CD4-positive, alpha-beta T cell treated with Interleukin-4 for 1 hour (primary cell): ENCODE measurements at regions not wholly inside any gene's neighbourhood (a gene's known extent, or its start where the extent isn't known, plus 50 kb on each side); places are given as distances from the start of the nearest gene placed in this dataset.

Experiments used
- DNase-seq, 2 donors: peaks; one replicate each; pipeline ENCODE4 v3.0.0-alpha.2; 2020 to 2022

DNA sequence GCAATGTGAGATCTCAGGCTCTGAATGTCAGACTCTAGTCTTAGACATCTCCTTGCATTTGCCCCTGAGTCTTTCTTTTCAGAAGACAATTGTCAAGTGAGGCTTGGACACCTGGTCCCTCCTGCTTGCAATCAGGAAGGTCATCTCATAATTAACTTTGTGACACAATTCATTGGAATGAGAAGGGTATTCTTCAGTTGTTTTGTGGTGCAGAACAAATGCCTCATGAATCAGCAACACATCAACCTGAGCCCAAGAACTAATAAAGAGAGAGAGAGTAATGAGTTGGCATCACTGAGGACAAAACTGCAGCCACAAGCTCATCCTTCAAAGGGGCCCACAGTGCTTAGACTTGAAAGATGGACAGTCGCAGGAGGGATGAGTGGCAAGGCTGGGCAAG is 375.8 kb downstream of the INSC start:
- no peak for DNase-seq

DNA sequence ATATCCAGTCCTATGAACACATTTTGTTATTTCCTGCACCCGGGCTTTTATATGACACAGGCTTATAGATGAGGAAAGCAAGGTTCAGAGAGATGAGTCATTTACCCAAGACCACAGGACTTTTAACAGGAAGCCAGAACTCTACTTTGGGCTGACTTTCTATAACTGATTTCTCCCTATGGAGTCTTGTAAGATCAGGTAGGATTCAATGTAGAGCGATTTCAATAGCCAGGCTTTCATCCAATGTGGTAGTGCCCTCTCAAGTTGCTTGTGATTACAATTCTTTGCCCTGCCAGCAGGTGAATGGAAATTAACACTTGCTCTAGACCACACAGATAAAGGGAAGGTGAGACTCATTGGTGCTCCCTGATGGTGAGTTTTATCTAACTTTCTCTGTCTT is 378.3 kb downstream of the INSC start:
- DNase-seq = no peak

DNA sequence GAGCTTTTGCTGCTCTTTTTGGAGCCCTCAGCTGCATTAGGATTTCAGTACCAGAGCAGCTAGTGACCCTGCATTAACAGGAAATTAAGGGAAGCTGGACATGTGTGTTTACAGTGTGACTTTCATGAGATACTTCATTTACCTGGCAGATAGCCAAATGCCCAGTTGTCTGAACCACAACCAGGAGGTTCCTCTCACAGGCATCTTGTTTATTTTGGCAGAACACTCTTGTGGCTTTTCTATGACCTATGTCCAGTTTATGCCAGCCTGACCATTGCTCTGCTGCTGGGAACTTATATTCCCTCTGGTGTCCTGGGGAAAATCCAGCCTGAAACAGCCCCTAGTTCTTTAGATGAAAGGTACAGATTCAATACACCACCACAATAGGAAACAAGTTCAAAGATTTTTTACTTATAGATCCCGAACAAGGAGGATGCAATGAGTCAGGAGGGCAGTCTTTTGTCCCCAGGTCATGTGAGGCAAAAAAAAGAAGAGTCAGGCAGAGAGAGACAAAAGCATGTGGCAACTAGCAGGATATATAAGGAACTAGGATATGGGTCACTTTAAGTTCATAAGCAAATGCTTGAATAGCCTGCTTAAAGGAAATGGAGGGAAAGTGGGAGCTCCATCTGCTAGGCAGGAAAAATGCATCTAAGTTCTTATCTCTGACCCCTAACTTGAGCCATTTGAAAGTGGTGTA is 379.3 kb downstream of the INSC start:
- DNase-seq = no peak

DNA sequence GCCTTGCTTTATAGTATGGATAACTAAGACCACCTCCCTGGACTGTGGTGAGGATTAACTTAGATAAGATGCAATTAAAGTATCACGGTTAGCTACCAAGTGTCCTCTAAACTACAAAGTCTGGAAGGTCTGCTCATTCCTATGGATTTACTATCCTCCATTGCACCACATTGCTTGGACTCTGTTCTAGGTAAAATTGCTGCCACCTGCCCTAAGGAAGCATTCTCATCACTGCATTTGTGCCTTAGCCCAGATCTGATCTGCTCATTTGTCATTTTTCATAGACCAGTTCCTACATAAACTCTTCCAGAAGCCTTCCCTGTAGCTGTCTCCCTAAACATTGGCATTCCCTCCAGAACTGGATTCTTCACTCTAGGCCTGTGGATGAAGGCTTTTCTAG is 380.0 kb downstream of the INSC start:
- no peak for DNase-seq

DNA sequence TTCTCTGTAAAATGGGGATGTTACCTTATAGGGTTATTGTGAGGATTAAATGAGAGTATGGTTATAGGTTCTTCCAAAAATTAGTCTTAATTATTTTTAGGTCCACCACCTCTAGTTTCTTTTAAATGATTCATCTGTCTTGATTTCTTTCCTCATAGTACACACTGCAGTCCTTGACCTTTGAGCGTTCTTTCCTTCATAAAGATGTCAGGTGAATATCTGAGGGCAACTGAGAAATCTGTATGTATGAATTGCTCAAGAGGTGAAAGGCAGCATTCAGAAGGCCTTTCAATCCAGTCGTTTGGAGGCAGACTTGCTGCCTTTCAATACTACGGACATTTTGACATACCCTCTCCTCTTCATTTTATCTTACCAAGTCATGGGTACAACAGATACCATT is 380.7 kb downstream of the INSC start:
- no peak for DNase-seq

DNA sequence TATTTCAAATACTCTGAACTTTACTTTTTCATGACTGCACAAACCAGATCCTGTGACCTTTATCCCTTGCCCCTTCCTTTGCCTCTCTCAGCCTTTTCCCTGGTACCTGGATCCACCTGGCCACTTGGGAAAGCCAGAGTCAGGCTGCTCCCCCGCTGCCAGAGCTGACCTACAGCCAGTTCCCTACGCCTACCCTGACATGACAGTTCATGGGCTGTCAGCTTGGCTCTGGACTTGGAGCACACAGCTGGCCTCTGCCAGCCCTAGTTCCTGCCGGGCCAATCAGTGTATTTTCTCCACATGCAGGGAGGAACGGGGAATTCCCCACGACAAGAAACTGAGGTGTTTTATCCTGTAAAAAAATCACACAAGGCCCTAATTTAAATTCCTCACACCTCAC is 382.6 kb downstream of the INSC start:
- DNase-seq = no peak

DNA sequence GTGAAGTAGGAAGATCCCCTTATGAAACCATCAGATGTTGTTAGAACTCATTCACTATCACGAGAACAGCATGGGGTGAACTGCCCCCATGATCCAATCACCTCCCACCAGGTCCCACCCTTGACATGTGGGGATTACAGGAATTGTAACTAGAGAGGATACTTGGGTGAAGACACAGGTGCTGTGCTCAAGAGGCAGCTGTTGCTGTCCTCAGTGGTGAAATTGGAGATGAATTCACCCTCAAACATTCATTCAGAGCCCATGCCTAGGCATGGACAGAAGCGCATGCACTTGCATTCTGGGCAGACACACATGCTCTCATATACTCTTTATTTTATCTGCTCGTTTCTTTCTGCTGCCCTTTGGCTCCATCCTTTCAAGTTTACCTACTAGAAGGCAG is 385.0 kb downstream of the INSC start:
- DNase-seq = no peak

DNA sequence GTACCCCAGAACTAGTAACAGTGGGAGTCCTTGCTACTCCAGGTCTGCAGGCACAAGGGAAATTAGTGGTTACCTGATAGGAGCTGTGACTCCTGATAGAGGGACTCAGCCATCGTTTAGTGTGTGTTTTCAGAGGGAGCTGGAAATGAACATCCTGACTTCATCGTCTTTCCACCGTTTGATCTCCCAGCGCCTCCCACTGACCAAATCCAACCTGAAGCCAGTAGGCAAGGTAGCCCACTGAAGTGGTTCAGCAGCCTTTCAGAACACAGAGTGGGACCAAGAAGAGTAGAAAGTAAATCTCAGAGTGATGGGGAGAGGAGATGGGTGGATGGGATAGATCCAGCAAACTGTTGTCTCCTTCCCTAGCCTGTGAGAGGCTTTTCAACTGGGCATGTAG is 385.9 kb downstream of the INSC start:
- DNase-seq = no peak

DNA sequence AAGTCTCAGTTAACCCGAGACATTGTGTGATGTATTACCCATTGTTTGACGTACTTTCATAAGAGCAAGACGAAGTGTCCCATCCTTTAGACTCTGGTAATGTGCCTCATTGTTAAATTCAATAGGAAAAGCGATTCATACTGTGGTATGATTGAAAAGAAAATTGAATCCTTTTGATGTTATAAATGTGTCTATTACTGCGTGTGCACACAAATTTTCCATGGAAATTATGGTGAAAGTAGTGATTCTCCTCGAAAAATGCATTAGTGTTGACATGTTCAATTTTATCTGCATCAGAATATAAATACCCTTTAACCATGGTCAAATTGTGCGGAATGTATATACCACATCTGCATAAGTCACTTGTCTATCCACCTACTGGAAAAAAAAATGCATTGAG is 386.8 kb downstream of the INSC start:
- no peak for DNase-seq

DNA sequence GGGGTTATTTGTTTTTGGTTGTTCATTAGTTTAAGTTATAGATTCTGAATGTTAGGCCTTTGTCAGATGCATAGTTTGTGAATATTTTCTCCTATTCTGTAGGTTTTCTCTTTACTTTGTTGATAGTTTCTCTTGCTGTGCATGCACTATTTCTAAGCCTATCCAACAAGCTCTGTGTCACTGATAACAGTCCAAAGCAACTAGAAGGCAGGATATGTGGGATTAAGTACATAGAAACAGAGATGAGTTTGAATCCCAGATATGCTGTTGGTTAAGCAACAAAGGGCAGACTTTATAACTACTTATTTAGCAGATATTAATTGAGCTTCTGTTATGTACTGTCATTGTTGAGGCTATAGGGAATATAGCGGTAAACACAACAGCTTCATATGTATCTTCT is 390.4 kb downstream of the INSC start:
- no peak for DNase-seq

DNA sequence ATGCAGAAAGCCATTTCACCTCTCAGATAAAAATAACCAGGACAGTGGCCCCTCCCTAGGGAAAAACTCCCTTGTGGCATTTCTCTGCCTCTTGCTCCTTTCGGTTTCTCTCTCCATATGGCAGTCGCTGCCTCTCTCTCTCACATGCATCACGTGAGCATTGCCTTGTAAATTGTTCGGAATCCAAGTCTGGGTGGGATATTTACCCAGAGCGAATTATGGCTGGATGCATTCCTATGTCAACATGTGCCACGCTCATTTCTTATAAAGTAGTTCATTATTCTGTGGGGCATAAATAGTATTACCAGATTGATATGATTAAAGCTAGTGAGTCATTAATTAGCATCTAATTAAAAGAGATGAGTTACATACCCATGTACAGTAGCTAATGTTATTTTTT is 392.9 kb downstream of the INSC start:
- DNase-seq = no peak

DNA sequence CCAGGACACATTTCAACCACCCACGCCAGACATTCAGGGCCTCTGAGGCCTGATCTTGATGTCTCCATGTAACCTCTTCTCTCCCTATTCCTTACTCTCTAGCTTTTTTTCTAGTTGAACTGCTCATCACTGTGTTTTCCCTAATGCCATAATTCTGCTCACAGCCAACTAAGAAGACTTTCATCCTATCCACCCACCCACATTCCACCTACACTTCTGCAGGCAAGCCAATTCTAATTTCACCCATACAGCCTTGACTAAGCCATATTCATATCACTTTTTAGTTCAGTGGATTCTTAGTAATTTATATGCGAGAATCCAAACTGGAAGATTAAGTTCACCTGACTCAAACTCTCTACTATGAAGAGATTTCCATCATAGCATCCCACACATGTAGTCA is 394.4 kb downstream of the INSC start:
- no peak for DNase-seq

DNA sequence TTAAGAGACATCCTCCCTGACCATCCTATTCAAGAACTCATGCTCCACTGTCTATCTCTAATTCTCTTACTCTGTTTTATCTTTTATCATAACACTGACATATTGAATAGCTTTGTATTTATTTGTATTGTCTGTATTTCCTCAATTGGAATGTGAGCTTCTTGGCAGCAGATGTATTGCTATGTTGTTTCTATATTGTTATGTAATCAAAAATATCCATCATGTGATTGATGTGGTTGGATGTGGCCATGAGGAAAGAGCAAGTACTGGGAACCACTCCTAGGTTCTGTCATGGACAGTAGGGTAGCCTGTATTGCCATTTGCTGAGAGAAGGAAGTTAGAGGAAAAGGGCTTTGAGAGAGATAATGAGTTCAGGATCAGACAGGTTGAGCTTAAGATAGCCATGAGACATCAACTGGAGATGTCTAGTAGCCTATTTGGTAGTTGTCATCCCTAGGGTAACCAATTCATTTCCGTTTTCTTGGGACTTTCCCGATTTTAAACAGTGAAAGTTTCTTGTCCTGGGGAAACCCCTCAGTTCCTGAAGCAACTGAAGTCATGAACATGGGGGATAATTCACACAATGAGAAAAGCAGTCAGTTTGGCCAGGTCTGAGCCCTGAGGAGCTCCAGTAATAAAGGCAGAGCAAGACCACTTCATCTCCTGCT is 404.5 kb downstream of the INSC start:
- no peak for DNase-seq

DNA sequence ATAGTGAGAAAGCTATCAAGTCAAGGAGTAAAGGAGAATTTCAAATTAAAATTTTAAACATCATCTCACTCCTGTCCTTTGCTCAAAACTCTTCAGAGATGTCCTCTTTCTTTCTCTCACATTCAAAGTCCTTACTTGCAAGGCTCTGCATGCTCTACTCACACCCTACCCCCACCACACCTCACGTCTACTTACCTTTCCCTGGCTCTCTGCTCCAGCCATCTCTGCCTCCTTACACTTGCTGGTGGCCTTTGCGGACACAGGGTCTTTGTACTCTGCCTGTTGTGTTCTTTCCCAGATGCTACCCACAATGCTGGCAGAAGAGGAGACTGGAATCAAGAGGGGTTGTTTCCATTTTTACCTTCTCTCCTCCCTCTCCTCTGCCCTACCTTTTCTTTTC is 405.2 kb downstream of the INSC start:
- no peak for DNase-seq

DNA sequence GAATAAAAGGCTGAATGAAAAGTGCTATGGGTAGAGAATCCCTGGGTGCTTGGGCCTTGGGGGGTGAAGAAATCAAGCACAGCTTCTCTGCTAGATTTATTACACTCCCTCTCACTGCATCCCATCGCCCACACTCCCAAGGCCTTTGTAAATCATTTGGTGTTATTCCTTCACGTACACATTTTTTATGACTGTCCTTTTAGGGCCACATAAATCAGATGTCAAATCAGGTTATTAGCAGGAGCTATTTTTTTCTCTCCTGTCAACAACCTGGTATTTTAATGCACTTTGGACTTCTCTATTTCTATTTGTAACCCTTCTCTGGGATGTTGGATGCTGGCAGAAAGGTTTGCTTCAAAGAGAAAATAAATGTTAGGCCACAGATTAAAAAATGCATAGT is 408.8 kb downstream of the INSC start:
- DNase-seq = no peak

DNA sequence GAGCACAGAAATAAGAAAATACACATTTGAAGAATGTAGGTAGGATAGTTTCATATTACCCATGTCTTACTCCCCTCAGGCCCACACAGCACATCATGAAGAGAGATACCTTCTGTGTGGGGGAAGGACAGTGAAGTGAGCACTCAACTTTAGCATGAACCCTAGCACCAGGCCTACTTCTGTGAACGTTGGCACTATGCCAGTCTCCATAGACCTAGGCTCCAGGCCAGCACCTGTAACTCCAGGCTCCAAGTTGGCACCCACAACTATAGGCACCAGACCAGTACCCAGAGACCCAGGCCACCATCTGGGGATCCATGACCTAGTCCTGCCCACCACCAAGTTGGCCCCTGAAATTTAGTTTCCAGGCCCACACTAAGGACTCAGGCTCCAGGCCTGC is 410.9 kb downstream of the INSC start:
- DNase-seq = no peak

DNA sequence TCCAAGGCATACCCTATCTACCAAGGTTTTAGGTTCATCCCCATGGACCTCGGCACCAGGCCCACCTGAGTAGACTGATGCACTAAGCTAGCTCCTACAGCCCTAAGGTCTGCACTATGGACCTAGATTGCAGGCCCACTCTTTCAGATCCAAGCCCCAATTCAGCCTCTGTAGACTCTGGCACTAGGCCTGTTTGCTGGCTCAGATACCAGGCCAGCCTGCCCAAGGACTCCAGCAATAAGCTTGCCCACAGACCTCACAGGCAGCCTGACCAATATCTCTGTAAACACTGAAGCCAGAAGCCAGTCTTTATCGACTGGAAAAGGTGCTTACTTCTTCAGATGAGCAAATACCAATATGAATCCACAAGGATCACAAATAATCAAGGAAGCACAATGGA is 411.3 kb downstream of the INSC start:
- DNase-seq = no peak

DNA sequence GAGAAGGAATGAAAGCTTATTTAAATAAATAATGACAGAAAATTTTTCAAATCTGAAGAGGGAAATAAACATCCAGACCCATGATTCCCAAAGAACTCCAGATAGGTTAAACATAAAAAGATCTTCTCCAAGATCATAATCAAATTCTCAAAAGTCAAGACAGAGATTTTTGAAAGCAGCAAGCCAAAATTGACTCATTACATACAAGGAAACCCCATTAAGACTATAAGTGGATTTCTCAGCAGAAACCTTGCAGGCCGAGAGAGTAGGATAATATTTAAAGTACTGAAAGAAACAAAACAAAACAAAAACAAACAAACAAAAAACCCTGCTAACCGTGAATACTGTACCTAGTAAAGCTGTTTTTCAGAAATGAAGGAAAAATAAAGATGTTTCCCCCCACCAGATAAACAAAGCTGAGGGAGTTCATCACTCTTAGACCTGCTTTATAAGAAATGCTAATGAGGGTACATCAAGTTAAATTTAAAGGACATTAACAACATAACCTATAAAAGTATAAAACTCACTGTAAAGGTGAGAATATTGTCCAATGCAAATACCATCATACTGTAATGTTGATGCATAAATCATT is 412.2 kb downstream of the INSC start:
- no peak for DNase-seq

DNA sequence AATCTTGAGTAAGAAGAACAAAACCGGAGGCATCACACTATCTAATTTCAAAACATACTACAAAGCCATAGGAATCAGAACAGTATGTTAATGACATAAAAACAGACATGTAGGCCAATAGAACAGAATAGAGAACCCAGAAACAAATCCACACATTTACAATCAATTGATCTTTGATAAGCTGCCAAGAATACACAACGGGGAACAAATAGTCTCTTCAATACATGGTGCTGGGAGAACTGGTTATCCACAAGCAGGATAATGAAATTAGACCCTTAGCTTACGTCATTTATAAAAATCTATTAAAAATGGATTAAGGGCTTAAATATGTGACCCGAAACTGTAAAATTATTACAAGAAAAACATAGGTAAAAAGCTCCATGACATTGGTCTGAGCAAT is 417.7 kb downstream of the INSC start:
- no peak for DNase-seq

DNA sequence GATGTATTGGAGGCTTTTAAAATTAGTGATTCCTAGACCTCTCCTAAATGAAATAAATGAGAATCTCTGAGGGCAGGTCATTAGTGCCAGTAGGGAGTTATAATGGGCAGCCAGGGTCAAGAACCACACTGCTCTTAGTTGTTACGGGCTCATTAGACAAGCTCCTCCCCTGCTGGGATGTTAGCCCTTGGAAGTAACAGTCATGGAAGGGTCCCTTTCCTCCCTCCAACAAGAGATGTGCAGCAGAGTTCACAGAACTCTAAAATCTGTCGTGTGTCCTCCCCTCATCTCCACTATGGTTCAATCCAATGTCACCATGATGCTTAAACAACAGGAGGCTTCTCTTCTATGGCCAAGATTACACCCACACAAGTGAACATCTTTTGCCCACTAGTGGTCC is 419.5 kb downstream of the INSC start:
- DNase-seq = no peak

DNA sequence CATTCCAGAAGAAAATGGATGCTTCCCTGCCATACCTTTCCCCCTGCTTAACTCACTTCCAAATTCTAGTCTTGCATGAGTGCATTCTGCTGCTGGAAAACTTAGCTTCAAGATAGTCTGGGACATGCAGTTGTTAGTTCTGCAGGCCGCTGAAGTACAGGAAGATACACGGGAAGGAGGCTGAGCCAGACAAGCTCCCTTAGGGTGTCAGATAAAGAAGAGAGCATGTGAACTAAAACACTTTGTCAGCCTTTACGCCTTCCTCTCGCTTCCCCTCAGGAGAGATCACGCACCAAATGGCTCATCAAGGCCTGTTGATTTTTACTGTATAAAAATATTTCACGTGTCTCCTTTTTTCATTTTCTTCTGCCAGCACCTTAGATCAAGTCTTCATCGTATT is 420.7 kb downstream of the INSC start:
- DNase-seq = no peak

DNA sequence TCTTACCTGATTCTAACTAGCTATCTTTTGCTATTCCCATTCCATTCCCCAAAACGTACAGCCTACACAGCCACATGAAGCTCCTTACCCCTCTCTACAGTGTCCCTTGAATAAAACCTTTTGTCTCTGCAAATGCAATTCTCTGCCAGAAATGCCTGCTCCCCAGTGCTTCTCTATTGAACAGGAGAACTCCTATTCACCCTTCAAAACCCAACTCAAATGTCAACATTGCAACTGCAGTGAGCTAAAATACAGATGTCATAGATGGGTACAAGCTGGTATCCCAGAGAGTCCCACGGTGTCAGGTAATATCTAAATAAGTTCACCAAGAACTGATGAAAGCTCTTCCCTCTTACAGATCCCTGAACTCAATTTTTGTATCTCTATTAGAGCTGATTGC is 421.7 kb downstream of the INSC start:
- no peak for DNase-seq

DNA sequence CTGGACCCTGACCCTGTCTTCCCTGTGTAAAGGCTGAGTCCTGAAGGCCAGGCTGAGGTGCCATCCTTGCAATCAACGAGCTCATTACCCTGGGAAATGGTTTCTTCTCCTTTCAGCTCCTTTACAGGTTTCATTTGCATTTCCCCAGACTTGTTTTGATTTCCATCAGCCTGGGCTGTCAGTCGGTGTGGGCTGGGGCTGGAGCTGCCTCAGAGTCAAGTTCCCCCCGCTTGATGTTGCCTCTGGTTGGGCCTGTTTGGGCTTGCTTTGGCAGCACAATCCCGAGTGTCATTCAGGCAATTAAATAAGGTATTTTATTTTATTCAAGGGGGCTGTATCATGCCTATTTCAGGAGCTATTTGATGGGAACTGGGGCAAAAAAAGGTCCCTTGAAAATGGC is 424.9 kb downstream of the INSC start:
- no peak for DNase-seq

DNA sequence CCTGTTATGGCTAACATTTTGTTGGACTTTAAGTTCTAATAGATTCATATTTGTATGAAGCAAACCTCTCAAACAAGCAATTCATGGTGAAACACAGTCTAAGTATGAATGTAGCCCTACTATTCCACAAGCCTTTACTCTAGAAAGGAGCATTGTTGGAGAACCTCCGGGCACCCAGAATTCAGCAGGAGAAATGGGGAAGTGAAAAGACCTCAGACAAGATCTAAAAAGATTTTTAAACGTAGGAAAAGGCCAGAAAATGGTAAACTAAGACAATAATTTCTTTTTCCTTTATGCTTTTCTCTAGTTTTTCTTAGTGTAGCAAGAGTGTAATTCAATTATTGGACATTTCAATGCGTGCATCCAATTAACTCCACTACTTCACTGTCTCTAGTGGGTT is 426.4 kb downstream of the INSC start:
- DNase-seq = no peak

DNA sequence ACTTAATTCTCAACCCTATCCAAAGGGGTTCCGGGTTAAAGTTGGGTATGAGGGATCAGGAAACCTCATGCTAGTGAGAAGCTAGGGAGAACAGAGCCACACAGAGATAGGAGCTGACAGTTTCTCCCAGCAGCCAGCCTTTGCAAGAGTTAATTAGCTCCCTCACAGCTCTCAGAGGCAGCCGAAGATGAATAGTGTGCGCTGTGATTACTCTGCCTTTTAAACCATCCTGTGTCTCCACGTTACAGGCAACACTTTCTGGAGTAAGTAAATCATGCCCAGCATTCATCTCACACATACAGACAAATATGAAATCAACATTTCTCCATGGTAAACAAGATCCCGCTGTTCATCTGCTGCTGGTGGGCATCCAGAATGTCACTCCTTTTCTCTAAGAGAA is 429.6 kb downstream of the INSC start:
- DNase-seq = no peak
